Panc1 (cell line): ENCODE measurements at regions not wholly inside any gene's neighbourhood (a gene's known extent, or its start where the extent isn't known, plus 50 kb on each side); places are given as distances from the start of the nearest gene placed in this dataset.

ENCODE experiments used
- ATAC-seq: fragments of 200-7000 bp; cut with Tn5 transposase; 2 replicates; pipeline ENCODE4 v1.9.1; 2020; ENCODE audit warnings: mild to moderate bottlenecking, moderate library complexity
- BruUV-seq: library from RNA; stranded (reverse); fragments of 400-500 nt; replicated peaks from 2 replicates; lab custom pipeline; 2021; lab: Mats Ljungman, UMichigan
- CTCF ChIA-PET: fragments of 300-600 bp; sonication (Branson Sonifier 250); formaldehyde crosslinking; loops from one replicate; lab custom pipeline; 2022; ENCODE audit warnings: antibody characterized with exemption; lab: Charles Lee
- POLR2A ChIA-PET: fragments of 300-600 bp; sonication (Branson Sonifier 250); formaldehyde crosslinking; loops from one replicate; lab custom pipeline; 2022; ENCODE audit warnings: antibody characterized with exemption; lab: Charles Lee
- DNase-seq: peaks from one replicate; pipeline ENCODE4 v3.0.0-alpha.2; 2010; ENCODE audit warnings: low read depth, low spot score
- H3K27ac ChIP-seq: 2 replicates; pipeline ENCODE4 v1.5.1; 2011; ENCODE audit warnings: mild to moderate bottlenecking, low read length, inconsistent platforms
- H3K27me3 ChIP-seq: fragments of 200-500 bp; sonication (Bioruptor generic); 2 replicates; pipeline ENCODE4 v1.6.0; 2014; ENCODE audit warnings: low read length, inconsistent platforms; ENCODE audit not compliant: control insufficient read depth, insufficient read depth
- H3K36me3 ChIP-seq: fragments of 200-500 bp; sonication (Bioruptor generic); 2 replicates; pipeline ENCODE4 v1.5.1; 2014; ENCODE audit warnings: inconsistent platforms, mild to moderate bottlenecking, low read length, moderate library complexity; ENCODE audit not compliant: control insufficient read depth, insufficient read depth
- H3K4me1 ChIP-seq: 2 replicates; pipeline ENCODE4 v1.5.1; 2011; ENCODE audit warnings: inconsistent platforms, mild to moderate bottlenecking, low read length, moderate library complexity; ENCODE audit not compliant: control insufficient read depth, insufficient read depth
- H3K4me3 ChIP-seq, 2 experiments: 2 replicates each; pipeline ENCODE4 v1.5.1; 2011 to 2012; ENCODE audit warnings: low read depth in 2 of 2, low read length in 2 of 2, mild to moderate bottlenecking in 2 of 2, inconsistent platforms in 1 of 2, moderate library complexity in 1 of 2
- H3K9me3 ChIP-seq: fragments of 200-500 bp; sonication (Bioruptor generic); 2 replicates; pipeline ENCODE4 v1.5.1; 2014; ENCODE audit warnings: low read depth, mild to moderate bottlenecking, inconsistent platforms, low read length, moderate library complexity; ENCODE audit not compliant: control insufficient read depth, insufficient read depth
- CTCF ChIP-seq: fragments of 450-650 bp; IDR thresholded peaks from 2 replicates; pipeline ENCODE4 v1.5.1; 2017; ENCODE audit warnings: mild to moderate bottlenecking
- POLR2AphosphoS5 ChIP-seq: IDR thresholded peaks from 2 replicates; pipeline ENCODE4 v1.6.1; 2012; ENCODE audit warnings: mild to moderate bottlenecking, low read depth, low read length, moderate library complexity
- SIN3A ChIP-seq: IDR thresholded peaks from 2 replicates; pipeline ENCODE4 v1.6.1; 2012; ENCODE audit warnings: low read depth, mild to moderate bottlenecking, low read length, moderate library complexity, borderline replicate concordance; ENCODE audit not compliant: insufficient read depth
- TCF7L2 ChIP-seq: IDR thresholded peaks from 2 replicates; pipeline ENCODE4 v1.6.1; 2011; ENCODE audit warnings: mild to moderate bottlenecking, low read depth, low read length, inconsistent platforms
- in situ Hi-C: cut with HindIII; loops from 2 replicates; pipeline ENCODE4 v1.10.0; 2016; ENCODE audit warnings: low sequenced_read_pairs, low pct_unique_long_range_greater_than_20kb
- intact Hi-C: fragments of 100-400 bp; cut with micrococcal nuclease; formaldehyde crosslinking; loops from one replicate; pipeline ENCODE4 v1.10.0; 2022; ENCODE audit not compliant: unreplicated experiment
- TF ChIP-seq, protein P1 (sequence below), 2 experiments: IDR thresholded peaks; 2 replicates each; pipeline ENCODE4 v1.6.1; 2011 to 2012; ENCODE audit warnings: low read depth in 2 of 2, control low read depth in 1 of 2, low read length in 1 of 2, mild to moderate bottlenecking in 1 of 2, moderate library complexity in 1 of 2; ENCODE audit not compliant: insufficient read depth in 1 of 2

DNA sequence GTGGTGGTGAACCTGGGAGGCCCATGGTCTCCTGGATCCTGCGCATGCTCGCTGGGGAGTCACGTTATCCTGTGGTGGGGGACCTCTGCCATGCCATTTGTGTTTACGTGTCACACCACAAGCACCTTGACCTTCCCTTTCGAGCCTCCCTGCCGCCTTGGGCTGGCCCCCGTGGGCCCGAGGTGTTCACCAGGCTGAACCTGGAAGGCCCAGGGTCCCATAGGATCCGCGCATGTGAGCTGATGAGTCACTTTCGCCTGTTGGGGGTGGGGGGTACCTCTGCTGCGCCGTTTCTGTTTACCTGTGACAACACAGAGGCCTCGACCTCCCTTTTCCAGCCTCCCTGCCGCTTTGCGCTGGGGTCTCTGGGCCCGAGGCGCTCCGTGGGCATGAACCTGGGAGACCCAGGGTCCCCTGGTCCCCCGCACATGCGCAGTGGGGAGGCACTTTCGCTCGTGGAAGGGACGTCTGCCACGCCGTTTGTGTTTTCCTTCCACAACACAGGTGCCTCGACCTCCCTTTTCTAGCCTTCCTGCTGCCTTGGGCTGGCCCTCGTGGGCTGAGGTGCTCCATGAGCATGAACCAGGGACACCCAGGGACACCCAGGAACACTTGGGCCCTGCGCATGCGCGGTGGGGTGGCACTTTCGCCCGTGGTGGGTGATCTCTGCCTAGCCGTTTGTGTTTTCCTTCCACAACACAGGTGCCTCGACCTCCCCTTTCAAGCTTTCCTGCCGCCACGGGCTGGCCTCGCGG is 334.1 kb downstream of the ALG10 start:
- intact Hi-C loops: no loop called here
- Histone ChIP-seq H3K27ac (peak overlapping the region; percentile 48), H3K9me3 (no peaks in the 10 kb centered on the region), H3K36me3 (no peaks in the 10 kb centered on the region), H3K4me1 (peaks cover 17% of the 10 kb centered on the region), H3K4me3 (peak overlapping the region; percentile 18 to 41; a peak in 3 of 4 replicates), H3K27me3 (peaks cover 15% of the 10 kb centered on the region)
- ATAC-seq: no peak
- BruUV-seq: no TSS peak
- in situ Hi-C loops: no loop called here
- no peak for DNase-seq
- POLR2A ChIA-PET: no interaction called here
- CTCF ChIA-PET: no interaction called here
- no peak for TF ChIP-seq SIN3A
- TF ChIP-seq TCF7L2: no peak
- TF ChIP-seq, protein P1, sequence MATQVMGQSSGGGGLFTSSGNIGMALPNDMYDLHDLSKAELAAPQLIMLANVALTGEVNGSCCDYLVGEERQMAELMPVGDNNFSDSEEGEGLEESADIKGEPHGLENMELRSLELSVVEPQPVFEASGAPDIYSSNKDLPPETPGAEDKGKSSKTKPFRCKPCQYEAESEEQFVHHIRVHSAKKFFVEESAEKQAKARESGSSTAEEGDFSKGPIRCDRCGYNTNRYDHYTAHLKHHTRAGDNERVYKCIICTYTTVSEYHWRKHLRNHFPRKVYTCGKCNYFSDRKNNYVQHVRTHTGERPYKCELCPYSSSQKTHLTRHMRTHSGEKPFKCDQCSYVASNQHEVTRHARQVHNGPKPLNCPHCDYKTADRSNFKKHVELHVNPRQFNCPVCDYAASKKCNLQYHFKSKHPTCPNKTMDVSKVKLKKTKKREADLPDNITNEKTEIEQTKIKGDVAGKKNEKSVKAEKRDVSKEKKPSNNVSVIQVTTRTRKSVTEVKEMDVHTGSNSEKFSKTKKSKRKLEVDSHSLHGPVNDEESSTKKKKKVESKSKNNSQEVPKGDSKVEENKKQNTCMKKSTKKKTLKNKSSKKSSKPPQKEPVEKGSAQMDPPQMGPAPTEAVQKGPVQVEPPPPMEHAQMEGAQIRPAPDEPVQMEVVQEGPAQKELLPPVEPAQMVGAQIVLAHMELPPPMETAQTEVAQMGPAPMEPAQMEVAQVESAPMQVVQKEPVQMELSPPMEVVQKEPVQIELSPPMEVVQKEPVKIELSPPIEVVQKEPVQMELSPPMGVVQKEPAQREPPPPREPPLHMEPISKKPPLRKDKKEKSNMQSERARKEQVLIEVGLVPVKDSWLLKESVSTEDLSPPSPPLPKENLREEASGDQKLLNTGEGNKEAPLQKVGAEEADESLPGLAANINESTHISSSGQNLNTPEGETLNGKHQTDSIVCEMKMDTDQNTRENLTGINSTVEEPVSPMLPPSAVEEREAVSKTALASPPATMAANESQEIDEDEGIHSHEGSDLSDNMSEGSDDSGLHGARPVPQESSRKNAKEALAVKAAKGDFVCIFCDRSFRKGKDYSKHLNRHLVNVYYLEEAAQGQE (IDR thresholded peaks at IDR 0.05; ENCODE audit: insufficient read depth in 1 of 2, low read depth in 2 of 2, low read length in 1 of 2): no peak
- TF ChIP-seq CTCF: no peak
- TF ChIP-seq POLR2AphosphoS5: no peak

- intact Hi-C loops (no loop called here), in situ Hi-C loops (no loop called here)
- ATAC-seq: no peak
- no TSS peak for BruUV-seq
- DNase-seq: no peak
- peaks cover 21% of the 10 kb centered on the region for H3K27me3 ChIP-seq
- H3K36me3 ChIP-seq: no peaks in the 10 kb centered on the region
- peaks cover 12% of the 10 kb centered on the region for H3K4me1 ChIP-seq
- no peak overlapping the region for H3K27ac ChIP-seq
- CTCF ChIA-PET: interaction anchor here (0.6 kb wide), 1 partner anchor 119 kb away, joined by 4 read pairs; no protein-coding TSS in a partner anchor
- H3K4me3 ChIP-seq: no peak overlapping the region
- POLR2A ChIA-PET: no interaction called here
- H3K9me3 ChIP-seq: no peaks in the 10 kb centered on the region
- no peak for TF ChIP-seq TCF7L2
- TF ChIP-seq, protein P1 (IDR thresholded peaks at IDR 0.05; ENCODE audit: insufficient read depth in 1 of 2, low read depth in 2 of 2, low read length in 1 of 2): no peak
Observed at GRCh38 chr12:34357791-34358190, 335.5 kb downstream of the ALG10 start.
